ENCODE measurements at regions not wholly inside any gene's neighbourhood (a gene's known extent, or its start where the extent isn't known, plus 50 kb on each side); places are given as distances from the start of the nearest gene placed in this dataset.

DNA sequence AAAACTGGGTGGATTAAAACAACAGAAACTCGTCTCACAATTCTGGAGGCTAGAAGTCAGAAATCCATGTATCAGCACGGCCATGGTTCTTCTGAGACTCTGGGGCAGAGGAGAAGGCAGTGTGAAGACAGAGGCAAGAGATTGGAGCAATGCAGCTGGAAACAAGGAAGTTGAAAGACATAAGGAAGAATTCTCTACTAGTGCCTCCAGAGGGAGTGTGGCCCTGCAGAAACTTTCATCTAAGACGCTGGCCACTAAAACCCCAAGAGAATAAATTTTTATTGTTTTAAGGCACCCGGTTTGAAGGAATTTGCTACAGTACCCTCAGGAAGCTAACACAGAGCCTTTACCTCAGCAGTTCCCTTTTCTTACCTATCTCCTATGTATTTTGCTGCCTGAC is 1012.2 kb upstream of the CADM2 start:
- no peak for TF ChIP-seq POLR2A (IDR thresholded peaks at IDR 0.05)
- TF ChIP-seq, protein P1, sequence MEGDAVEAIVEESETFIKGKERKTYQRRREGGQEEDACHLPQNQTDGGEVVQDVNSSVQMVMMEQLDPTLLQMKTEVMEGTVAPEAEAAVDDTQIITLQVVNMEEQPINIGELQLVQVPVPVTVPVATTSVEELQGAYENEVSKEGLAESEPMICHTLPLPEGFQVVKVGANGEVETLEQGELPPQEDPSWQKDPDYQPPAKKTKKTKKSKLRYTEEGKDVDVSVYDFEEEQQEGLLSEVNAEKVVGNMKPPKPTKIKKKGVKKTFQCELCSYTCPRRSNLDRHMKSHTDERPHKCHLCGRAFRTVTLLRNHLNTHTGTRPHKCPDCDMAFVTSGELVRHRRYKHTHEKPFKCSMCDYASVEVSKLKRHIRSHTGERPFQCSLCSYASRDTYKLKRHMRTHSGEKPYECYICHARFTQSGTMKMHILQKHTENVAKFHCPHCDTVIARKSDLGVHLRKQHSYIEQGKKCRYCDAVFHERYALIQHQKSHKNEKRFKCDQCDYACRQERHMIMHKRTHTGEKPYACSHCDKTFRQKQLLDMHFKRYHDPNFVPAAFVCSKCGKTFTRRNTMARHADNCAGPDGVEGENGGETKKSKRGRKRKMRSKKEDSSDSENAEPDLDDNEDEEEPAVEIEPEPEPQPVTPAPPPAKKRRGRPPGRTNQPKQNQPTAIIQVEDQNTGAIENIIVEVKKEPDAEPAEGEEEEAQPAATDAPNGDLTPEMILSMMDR (IDR thresholded peaks at IDR 0.05): no peak
- Histone ChIP-seq H3K4me1 (no peaks in the 10 kb centered on the region), H3K9me3 (no peaks in the 10 kb centered on the region), H3K27me3 (no peaks in the 10 kb centered on the region), H3K36me3 (replicated peaks in 1 of 2; ENCODE audit: insufficient read depth in 1 of 2, low read depth in 2 of 2) (no peaks in the 10 kb centered on the region), H3K27ac (no peak overlapping the region), H3K4me3 (no peak overlapping the region)
- DNase-seq: no peak
- intact Hi-C loops (cut with DNase I): no loop called here
- WGBS, 2 donors: 17 to 29% methylated on average over 4 of the region's 4 CpGs
- no peak for ATAC-seq

DNA sequence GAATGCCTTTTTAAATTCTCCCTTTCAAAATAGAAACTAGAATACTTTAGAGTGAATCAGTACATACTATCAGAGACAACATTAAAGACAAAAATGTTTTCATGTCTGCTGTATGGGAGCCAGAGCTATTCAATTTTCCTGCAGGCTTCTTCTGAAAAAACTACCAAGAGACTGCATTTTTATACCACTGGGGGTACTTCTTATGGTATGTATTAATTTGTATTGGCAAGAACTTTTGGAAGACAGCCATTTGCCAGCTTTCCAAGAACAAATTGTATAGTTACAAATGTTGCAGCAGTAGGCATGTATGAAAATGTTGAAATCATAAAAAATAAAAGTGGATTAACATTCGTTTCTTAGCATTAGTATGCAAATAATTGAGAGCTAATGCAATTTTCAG is 1010.0 kb upstream of the CADM2 start:
- Histone ChIP-seq H3K27me3 (no peaks in the 10 kb centered on the region), H3K9me3 (no peaks in the 10 kb centered on the region), H3K4me1 (no peaks in the 10 kb centered on the region), H3K36me3 (replicated peaks in 1 of 2; ENCODE audit: insufficient read depth in 1 of 2, low read depth in 2 of 2) (no peaks in the 10 kb centered on the region), H3K4me3 (no peak overlapping the region), H3K27ac (no peak overlapping the region)
- no peak for ATAC-seq
- 38 to 59% methylated on average over 1 of the region's 1 CpG for WGBS, 2 donors
- TF ChIP-seq, protein P1 (IDR thresholded peaks at IDR 0.05): no peak
- TF ChIP-seq POLR2A (IDR thresholded peaks at IDR 0.05): no peak
- intact Hi-C loops (cut with DNase I): no loop called here
- no peak for DNase-seq

DNA sequence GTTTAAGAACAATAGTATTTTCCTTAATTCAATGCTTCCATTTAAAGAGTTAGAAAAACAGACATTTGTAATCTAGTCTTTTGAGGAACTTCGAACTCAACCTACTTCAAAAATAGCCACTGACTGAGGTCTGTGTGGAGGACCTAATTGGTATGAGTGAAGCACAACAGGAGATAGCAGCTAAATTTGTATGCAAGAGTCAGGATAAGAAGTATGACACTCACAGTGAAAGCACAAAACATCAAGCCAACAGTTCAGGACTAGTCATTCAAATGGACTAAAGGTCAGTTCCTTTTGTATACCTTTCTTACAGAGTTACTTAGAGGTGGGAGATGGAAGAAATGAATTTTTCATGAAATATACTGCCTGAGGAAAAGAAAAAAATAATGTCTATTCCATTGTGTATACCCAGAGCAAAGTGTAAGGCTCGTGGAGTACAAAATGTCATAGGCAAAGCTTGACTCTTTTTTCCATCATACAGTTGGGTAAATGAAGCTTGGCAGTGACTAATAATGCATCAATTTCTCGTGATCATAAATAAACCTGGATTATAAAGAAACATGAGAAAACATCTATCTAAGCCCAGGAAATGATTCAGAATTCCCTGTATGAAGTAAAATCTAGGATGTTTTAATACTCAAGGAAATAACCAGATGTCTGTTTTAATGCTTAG is 1005.2 kb upstream of the CADM2 start:
- Histone ChIP-seq H3K27ac (no peak overlapping the region), H3K27me3 (no peaks in the 10 kb centered on the region), H3K4me3 (no peak overlapping the region), H3K36me3 (replicated peaks in 1 of 2; ENCODE audit: insufficient read depth in 1 of 2, low read depth in 2 of 2) (no peaks in the 10 kb centered on the region), H3K9me3 (no peaks in the 10 kb centered on the region), H3K4me1 (no peaks in the 10 kb centered on the region)
- TF ChIP-seq, protein P1 (IDR thresholded peaks at IDR 0.05): no peak
- TF ChIP-seq POLR2A (IDR thresholded peaks at IDR 0.05): no peak
- 41 to 48% methylated on average over 3 of the region's 3 CpGs for WGBS, 2 donors
- DNase-seq: no peak
- intact Hi-C loops (cut with DNase I): no loop called here
- no peak for ATAC-seq

DNA sequence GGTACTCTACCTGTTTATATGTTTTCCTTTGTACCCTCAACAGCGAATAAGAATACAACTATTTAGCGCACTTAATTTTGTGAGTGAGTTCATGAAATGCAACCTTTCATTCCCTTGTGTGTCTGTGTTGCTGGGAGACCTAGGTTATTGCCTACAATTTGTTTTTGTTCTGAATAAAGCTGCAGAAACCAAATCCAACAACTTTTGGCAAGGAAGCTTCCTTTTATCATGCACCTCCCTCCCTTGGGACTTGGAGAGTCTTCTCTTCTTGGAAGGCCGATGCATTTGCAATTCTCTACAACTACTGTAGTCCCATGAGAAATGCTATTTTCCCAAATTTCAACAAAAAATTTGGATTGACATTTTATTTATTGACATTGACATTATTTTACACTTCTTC is 1002.4 kb upstream of the CADM2 start:
- H3K4me3 ChIP-seq: no peak overlapping the region
- WGBS, 2 donors: 65 to 76% methylated on average over 3 of the region's 3 CpGs
- intact Hi-C loops (cut with DNase I): no loop called here
- no peak for DNase-seq
- no peaks in the 10 kb centered on the region for H3K9me3 ChIP-seq
- no peaks in the 10 kb centered on the region for H3K4me1 ChIP-seq
- TF ChIP-seq, protein P1 (IDR thresholded peaks at IDR 0.05): no peak
- TF ChIP-seq POLR2A (IDR thresholded peaks at IDR 0.05): no peak
- no peaks in the 10 kb centered on the region for H3K27me3 ChIP-seq
- no peaks in the 10 kb centered on the region for H3K36me3 ChIP-seq (replicated peaks in 1 of 2; ENCODE audit: insufficient read depth in 1 of 2, low read depth in 2 of 2)
- H3K27ac ChIP-seq: no peak overlapping the region
- ATAC-seq: no peak

DNA sequence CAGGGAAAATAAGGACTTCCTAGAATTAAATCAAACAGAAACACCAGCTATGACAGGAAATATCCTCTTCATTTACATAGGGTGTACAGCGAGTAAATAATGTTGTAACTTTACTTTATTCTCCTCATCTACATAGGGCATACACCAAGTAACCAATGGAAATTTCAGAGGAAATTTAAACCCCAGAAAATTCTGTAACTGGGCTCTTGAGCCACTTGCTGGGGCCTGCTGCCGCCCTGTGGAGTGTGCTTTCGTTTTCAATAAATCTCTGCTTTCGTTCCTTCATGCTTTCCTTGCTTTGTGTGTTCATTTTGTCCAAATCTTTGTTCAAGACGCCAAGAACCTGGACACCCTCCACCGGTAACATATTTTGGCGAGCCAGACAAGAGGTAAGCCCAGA is 990.4 kb upstream of the CADM2 start:
- WGBS, 2 donors: 69 to 78% methylated on average over 7 of the region's 7 CpGs
- Histone ChIP-seq H3K27ac (no peak overlapping the region), H3K27me3 (no peaks in the 10 kb centered on the region), H3K36me3 (replicated peaks in 1 of 2; ENCODE audit: insufficient read depth in 1 of 2, low read depth in 2 of 2) (no peaks in the 10 kb centered on the region), H3K9me3 (no peaks in the 10 kb centered on the region), H3K4me1 (no peaks in the 10 kb centered on the region), H3K4me3 (no peak overlapping the region)
- TF ChIP-seq, protein P1 (IDR thresholded peaks at IDR 0.05): no peak
- no peak for TF ChIP-seq POLR2A (IDR thresholded peaks at IDR 0.05)
- ATAC-seq (no peak), DNase-seq (no peak)
- intact Hi-C loops (cut with DNase I): no loop called here

Measured in body of pancreas (tissue), 4 donors.